NCI-H2196 (cell line): ENCODE measurements at regions not wholly inside any gene's neighbourhood (a gene's known extent, or its start where the extent isn't known, plus 50 kb on each side); places are given as distances from the start of the nearest gene placed in this dataset.
"Not testable (repeated sequence)": the region's sequence is repeated elsewhere in the genome, so short reads cannot be mapped to it uniquely, and the experiment has no call there.

Source experiments
- DNase-seq: peaks from one replicate; lab custom pipeline; 2025; ENCODE audit not compliant: unreplicated experiment; lab: John Stamatoyannopoulos, UW

DNA sequence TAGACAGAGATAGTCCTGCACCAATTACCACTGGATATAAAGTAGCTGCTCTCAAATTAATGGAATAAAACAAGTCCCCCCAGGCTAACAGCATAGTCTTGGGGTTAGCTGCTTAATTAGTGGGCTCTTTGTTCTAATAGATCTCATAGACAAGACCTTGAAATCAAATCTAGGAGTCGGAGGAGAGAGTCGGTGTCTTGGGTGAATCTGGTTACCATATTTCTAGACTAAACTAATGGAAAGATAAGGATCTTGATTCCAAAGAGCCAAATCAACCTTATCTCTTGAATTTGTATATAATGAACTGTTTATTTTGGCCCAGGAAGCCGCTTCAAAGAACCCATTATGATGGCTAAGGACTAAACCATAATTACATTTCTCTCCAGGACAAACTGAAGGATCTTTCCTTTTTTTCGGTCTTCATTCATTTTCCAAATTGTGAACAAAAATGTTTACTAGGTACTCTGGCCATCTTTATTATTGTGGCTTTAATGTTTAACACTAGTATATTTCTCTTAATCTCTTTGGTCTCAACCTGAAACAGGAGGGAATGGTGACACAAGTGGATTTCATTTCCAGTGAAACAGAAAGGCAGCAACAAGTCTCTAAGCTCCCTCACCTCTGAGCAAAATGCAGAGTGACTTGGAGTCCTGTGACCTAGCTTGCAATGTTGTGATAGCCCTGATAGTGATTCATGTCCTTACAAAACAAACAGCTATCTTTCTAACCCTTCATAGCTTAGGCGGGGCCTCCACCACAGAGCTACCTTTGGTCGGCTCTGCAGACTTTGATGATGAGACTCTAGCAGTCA, 137.9 kb upstream of the PARD3B start:
- no peak for DNase-seq

GRCh38 chr2:204412782-204413181, 132.5 kb upstream of the PARD3B start:
- not testable (repeated sequence) for DNase-seq

DNA sequence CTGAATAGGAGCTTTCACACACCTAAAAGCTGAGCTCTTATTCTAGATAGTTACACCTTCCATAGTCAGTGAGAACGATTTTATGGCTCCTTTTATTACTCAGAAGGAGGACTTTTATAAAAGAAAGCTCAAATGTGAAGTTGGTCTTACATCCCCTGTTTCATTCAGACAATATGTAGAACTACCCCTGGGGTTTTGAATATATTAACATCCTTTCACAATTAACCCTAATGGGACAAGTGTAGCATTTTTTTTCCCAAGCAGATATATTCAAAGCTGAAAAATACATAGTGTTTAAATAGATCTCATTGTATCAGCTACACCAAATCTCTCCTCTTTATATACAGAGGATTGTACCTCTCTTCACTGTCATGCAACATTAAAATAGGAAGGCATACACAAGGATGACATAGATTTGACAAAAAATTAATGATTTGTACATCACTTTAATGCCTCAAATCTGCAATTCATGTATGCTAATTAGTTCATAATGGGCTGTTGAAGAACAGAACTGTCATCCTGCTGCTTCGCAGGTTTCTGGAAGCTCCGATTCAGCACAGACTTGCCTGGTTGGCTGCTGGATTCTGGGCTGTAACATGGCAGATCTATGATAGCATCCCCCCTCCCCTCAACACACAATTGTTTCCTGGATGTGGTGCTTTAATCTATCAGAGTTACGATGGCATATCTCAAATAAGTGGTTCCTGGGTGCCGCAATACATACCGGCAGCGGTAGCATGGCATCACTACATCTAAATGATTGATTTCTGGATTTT, 129.7 kb upstream of the PARD3B start:
- DNase-seq, result no peak

GRCh38 chr2:204416236-204416635, 129.0 kb upstream of the PARD3B start:
- DNase-seq, result no peak

DNA sequence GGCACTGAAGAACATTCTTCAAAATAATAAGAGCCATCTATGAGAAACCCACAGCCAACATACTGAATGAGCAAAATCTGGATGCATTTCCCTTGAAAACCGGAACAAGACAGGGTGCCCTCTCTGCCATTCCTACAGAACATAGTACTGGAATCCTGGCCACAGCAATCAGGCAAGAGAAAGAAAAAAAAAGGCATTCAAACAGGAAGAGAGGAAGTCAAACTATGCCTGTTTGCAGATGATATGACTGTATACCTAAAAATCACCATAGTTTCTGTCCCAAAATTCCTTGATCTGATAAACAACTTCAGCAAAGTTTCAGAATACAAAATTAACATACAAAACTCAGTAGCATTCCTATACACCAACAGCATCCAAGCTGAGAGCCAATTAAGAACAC, 119.5 kb upstream of the PARD3B start:
- DNase-seq, result no peak

GRCh38 chr2:204428675-204429074, 116.6 kb upstream of the PARD3B start:
- no peak for DNase-seq

DNA sequence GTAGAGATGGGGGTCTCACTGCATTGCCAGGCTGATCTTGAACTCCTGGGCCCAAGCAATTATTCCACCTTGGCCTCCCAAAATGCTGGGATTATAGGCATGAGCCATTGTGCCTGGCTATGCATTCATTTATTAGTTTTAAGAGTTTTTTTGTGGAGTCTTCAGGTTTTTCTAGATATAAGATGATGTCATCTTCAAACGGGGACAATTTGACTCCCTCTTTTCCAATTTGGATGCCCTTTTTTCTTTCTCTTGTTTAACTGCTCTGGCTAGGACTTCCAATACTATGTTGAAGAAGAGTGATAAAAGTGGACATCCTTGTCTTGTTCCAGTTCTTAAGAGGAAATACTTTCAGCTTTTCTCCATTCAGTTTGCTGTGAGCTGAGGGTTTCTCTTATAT, 113.7 kb upstream of the PARD3B start:
- no peak for DNase-seq

DNA sequence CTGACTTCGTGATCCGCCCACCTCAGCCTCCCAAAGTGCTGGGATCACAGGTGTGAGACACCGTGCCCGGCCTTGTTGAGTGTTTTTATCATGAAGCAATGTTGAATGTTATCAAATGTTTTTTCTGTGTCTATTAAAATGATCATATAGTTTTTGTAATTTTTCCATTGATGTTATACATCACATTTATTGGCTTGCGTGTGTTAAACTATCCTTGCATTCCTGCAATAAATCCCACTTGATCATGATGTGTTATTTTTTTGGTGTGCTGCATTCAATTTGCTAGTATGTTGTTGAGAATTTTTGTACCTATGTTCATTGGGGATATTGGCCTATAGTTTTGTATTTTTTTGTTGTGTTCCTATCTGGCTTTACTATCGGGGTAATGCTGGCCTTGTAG, 113.1 kb upstream of the PARD3B start:
- no peak for DNase-seq

- DNase-seq, result no peak
These were observed 110.4 kb upstream of the PARD3B start for GRCh38 chr2:204434660-204435462.

DNA sequence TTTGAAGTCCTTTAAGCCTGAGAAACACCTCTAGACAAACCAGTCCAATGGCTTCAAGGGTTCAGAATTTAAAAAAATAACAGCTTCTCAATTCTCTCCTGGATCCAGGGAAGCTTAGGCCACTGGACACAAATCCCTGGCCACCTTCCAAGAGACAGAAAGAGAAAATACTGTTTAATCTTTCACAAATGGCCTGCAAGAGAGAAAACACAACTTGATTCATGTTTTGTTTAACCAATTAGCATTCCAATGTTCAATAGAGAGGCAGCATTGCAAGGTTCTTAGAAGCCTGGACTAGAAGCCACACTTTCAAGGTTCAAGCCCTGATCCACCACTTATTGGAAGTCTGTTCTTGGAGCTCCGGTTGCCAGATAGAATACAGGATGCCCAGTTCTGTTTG, 109.0 kb upstream of the PARD3B start:
- DNase-seq, result no peak

DNA sequence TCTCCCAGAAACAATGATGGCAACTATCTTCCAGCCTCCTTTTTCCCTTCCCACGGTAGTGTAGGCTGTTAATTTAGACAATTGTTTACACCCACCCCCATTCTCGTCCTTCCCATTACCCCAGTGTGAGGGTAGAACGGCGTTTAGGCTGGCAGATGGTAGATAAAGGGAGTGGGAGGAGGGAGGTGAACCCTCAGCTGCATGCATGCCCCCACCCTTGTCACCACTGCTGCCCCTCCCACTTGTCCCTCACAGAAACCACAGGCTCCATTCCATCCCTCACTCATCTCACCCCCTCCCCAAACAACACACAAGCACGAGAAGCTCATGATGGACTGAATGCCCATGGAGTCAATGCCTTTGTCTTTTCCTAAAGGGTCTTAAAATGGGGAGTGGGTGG, 107.9 kb upstream of the PARD3B start:
- DNase-seq, result no peak

GRCh38 chr2:204437815-204438756, 107.2 kb upstream of the PARD3B start:
- DNase-seq, result no peak

DNA sequence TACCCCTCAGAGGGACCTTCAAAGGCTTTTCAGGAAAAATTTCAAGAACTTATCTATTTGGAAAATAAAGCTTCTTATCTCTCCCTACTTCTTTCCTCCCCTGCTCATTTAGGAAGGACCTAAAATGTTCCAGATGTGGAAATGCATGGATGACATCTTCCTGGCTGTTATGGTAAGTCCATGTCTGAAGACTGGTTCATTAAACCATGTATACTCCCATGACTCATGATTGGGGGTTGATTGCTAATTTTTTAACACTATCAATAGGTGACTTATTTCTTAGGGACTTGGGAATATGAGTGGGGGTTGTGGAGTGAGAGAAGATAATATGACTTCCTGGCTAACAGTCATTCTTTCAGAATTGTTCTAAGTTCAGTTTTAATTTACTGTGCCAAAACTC, 104.0 kb upstream of the PARD3B start:
- no peak for DNase-seq

DNA sequence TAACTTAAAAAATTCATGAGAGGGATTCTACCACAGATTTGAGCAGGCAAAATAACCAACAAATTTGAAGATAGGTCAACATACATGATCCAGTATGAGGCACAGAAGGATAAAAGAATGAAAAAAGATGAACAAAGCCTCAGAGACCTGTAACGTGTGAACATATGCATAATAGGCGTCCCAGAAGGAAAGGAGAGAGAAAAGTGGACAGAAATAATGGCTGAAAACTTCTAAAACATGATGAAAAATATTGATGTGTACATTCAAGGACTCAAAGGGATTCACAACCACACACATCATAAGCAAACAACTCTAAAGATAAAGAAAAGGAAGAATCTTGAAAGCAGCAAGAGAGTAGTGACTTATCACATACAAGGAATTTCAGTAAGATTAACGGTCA, 100.1 kb upstream of the PARD3B start:
- no peak for DNase-seq

DNA sequence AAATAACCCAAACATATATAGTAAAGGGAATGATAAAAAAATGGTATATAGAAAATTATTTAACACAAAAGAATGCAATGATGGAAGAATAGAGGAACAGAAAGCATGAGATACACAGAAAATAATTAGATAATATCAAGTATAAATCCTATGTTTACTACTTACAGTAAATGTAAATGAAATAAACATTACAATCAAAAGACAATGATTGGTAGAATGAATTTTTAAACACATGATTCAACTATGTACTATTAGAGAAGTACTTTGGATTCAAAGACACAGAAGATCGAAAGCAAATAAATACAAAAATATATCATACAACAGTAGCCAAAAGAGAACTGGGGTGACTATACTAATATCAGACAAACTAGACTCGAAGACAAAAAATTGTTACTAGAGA, 97.6 kb upstream of the PARD3B start:
- no peak for DNase-seq

GRCh38 chr2:204449977-204450376, 95.3 kb upstream of the PARD3B start:
- DNase-seq, result no peak

GRCh38 chr2:204451766-204452165, 93.5 kb upstream of the PARD3B start:
- no peak for DNase-seq

DNA sequence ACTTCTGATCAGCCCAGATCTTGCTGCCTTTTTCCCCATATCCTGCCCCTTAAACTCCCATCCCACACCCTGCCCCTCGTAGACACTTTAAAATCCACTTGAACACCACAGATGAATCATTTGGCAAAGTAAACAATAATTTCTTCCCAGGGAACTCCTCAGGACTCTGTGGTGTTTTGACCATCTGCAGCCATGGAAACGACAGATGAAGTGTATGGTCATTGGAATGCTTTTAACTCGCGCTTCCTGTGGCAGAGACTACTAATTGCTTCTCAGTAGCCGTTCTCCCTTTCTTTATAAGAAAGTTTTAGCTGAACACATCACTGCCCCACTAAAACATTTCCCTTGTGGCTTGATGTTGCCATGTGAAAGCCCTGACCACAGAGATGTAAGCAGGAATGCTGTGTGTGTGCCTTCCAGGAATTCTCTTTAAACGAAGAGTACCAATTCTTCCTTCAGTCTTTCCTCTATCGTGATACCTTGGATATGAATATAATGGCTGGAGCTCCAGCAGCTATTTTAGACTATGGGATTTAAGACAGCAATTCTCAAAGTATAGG, 92.7 kb upstream of the PARD3B start:
- no peak for DNase-seq

- DNase-seq, result no peak
These were observed 91.5 kb upstream of the PARD3B start for GRCh38 chr2:204453730-204454167.
